ENCODE measurements at regions not wholly inside any gene's neighbourhood (a gene's known extent, or its start where the extent isn't known, plus 50 kb on each side); places are given as distances from the start of the nearest gene placed in this dataset.

GRCh38 chr7:133197972-133198544 is 54.8 kb upstream of the EXOC4 start:
- 20 to 100% (median 65%) methylated on average over 1 to 4 of the region's 4 CpGs; no CpG with 5 or more reads in 1 of the 10 experiments for WGBS, 10 experiments
- Histone ChIP-seq H3K4me1 (replicated peaks in 1 of 2) (peaks cover 15 to 19% of the 10 kb centered on the region in 2 donors), H3K27ac (no peak overlapping the region), H3K4me3 (no peak overlapping the region)
- peak in 1 of 8 experiments; percentile 37 for ATAC-seq (replicated peaks in 6 of 8)
- in situ Hi-C loops (cut with MboI; ENCODE audit: low pct_unique_long_range_greater_than_20kb in 2 of 9, low sequenced_read_pairs in 9 of 9, unreplicated experiment in 9 of 9): no loop called here

- in situ Hi-C loops (cut with MboI; ENCODE audit: low pct_unique_long_range_greater_than_20kb in 2 of 9, low sequenced_read_pairs in 9 of 9, unreplicated experiment in 9 of 9): no loop called here
Measured at GRCh38 chr7:133199831-133200230, 53.0 kb upstream of the EXOC4 start.

GRCh38 chr7:133201470-133201869 is 51.4 kb upstream of the EXOC4 start:
- no peak overlapping the region for H3K4me3 ChIP-seq
- H3K27ac ChIP-seq: no peak overlapping the region
- peaks cover 15 to 19% of the 10 kb centered on the region in 2 donors for H3K4me1 ChIP-seq (replicated peaks in 1 of 2)
- no peak for ATAC-seq (replicated peaks in 6 of 8)
- 43 to 100% (median 83%) methylated on average over 1 of the region's 1 CpG; no CpG with 5 or more reads in 5 of the 10 experiments for WGBS, 10 experiments
- in situ Hi-C loops (cut with MboI; ENCODE audit: low pct_unique_long_range_greater_than_20kb in 2 of 9, low sequenced_read_pairs in 9 of 9, unreplicated experiment in 9 of 9): no loop called here

More at GRCh38 chr7:133199831-133200230, 53.0 kb upstream of the EXOC4 start:
- no peak overlapping the region for H3K4me3 ChIP-seq
- 57 to 100% (median 100%) methylated on average over 1 to 2 of the region's 2 CpGs; no CpG with 5 or more reads in 5 of the 10 experiments for WGBS, 10 experiments
- H3K27ac ChIP-seq: no peak overlapping the region
- H3K4me1 ChIP-seq (replicated peaks in 1 of 2): peaks cover 15 to 19% of the 10 kb centered on the region in 2 donors
- ATAC-seq (replicated peaks in 6 of 8): no peak

GRCh38 chr7:133202942-133203341 is 49.9 kb upstream of the EXOC4 start:
- in situ Hi-C loops (cut with MboI; ENCODE audit: low pct_unique_long_range_greater_than_20kb in 2 of 9, low sequenced_read_pairs in 9 of 9, unreplicated experiment in 9 of 9): no loop called here
- no peak overlapping the region for H3K4me3 ChIP-seq
- H3K27ac ChIP-seq: no peak overlapping the region
- ATAC-seq (replicated peaks in 6 of 8): peak in 3 of 8 experiments; percentile 93 to 99 (median 96)
- H3K4me1 ChIP-seq (replicated peaks in 1 of 2): peaks cover 3 to 6% of the 10 kb centered on the region in 2 donors
- WGBS, 10 experiments: 0 to 100% (median 75%) methylated on average over 1 of the region's 1 CpG; no CpG with 5 or more reads in 2 of the 10 experiments

Data from motor neuron (in vitro differentiated cells).